MM.1S (cell line): ENCODE measurements at regions not wholly inside any gene's neighbourhood (a gene's known extent, or its start where the extent isn't known, plus 50 kb on each side); places are given as distances from the start of the nearest gene placed in this dataset.

Experiments
- CTCF ChIP-seq: fragments of 300-600 bp; sonication (generic); IDR thresholded peaks from 2 replicates; pipeline ENCODE4 v1.5.1; 2016; ENCODE audit warnings: antibody characterized with exemption, low read length, mixed read lengths
- EZH2 ChIP-seq: fragments of 300-600 bp; sonication (generic); optimal IDR thresholded peaks from 2 replicates; pipeline ENCODE3; 2017; ENCODE audit warnings: low read depth, mild to moderate bottlenecking, antibody characterized with exemption, low read length, mixed read lengths

DNA sequence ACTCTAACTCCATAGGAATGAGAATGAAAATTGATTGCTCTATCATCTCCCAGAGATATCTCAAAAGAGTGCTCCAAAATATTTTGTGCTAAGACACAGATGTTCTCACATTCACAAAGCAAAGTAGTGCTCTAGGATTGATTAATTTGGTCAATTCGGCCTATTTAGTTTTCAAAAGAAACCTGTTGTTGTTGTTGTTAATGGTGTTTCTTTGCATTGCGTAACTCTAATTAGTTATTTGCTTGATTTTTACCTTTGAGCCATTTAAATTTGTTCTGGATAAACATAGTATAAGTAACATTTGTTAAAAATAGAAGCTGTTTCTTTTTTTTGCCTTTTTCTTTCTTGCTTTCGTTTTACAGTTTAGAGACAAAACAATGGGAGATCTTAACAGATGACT, 382.5 kb downstream of the CAAP1 start:
- no peak for TF ChIP-seq CTCF
- TF ChIP-seq EZH2 = no peak
